Gastrocnemius medialis (tissue), 4 donors: ENCODE measurements at regions not wholly inside any gene's neighbourhood (a gene's known extent, or its start where the extent isn't known, plus 50 kb on each side); places are given as distances from the start of the nearest gene placed in this dataset.

Source experiments
- POLR2A ChIP-seq, 2 donors: fragments of 450-650 bp; IDR thresholded peaks; one replicate each; pipeline ENCODE4 v1.6.1; 2017; ENCODE audit warnings: antibody characterized with exemption in 2 of 2, mild to moderate bottlenecking in 2 of 2, moderate library complexity in 2 of 2
- TF ChIP-seq, protein P1 (sequence below), 5 experiments: fragments of 450-650 bp in 3 of 5; fragments of 200-600 bp in 2 of 5; sonication (generic) in 2 of 5; IDR thresholded peaks in 4 of 5; conservative IDR thresholded peaks in 1 of 5; 1 replicate in 4 of 5; 2 replicates in 1 of 5; pipeline ENCODE4 v1.5.1; 2016 to 2019; ENCODE audit warnings: antibody characterized with exemption in 5 of 5, mild to moderate bottlenecking in 3 of 5, moderate library complexity in 3 of 5

DNA sequence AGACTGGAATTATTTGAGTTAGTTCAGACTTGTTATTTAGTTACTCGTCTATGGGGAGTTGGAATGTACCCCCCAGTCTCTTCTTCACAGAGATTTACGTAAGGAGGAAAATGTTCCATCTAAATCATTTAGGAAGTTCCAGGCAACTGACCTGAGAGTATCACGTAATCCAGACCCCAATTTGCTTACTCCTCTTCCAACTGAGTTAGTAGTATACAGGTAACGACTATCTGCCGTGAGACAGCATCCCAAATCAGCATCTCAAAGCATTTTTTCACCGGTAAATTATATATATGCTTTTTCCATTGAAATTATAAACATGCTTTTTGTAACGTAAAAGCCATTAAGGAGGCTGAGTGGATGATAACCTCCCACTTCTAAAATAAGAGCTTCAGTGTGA, 214.3 kb upstream of the WSB1 start:
- TF ChIP-seq POLR2A (IDR thresholded peaks at IDR 0.05) = no peak
- TF ChIP-seq, protein P1, sequence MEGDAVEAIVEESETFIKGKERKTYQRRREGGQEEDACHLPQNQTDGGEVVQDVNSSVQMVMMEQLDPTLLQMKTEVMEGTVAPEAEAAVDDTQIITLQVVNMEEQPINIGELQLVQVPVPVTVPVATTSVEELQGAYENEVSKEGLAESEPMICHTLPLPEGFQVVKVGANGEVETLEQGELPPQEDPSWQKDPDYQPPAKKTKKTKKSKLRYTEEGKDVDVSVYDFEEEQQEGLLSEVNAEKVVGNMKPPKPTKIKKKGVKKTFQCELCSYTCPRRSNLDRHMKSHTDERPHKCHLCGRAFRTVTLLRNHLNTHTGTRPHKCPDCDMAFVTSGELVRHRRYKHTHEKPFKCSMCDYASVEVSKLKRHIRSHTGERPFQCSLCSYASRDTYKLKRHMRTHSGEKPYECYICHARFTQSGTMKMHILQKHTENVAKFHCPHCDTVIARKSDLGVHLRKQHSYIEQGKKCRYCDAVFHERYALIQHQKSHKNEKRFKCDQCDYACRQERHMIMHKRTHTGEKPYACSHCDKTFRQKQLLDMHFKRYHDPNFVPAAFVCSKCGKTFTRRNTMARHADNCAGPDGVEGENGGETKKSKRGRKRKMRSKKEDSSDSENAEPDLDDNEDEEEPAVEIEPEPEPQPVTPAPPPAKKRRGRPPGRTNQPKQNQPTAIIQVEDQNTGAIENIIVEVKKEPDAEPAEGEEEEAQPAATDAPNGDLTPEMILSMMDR (IDR thresholded peaks at IDR 0.05 in 4 of 5, conservative IDR thresholded peaks at IDR 0.05 in 1 of 5) = no peak
